GM12873 (cell line): ENCODE measurements at regions not wholly inside any gene's neighbourhood (a gene's known extent, or its start where the extent isn't known, plus 50 kb on each side); places are given as distances from the start of the nearest gene placed in this dataset.

Source experiments
- CTCF ChIP-seq: IDR thresholded peaks from 2 replicates; pipeline ENCODE4 v1.5.1; 2012; ENCODE audit warnings: low read depth, mild to moderate bottlenecking, moderate library complexity, low read length, control low read depth; ENCODE audit not compliant: insufficient read depth; ENCODE audit errors: missing control alignments

GRCh38 chr13:99677116-99677951 is 176.1 kb downstream of the TM9SF2 start:
- TF ChIP-seq CTCF = no peak

GRCh38 chr13:99671746-99672145 is 170.5 kb downstream of the TM9SF2 start:
- TF ChIP-seq CTCF = no peak

GRCh38 chr13:99666146-99666805 is 165.0 kb downstream of the TM9SF2 start:
- no peak for TF ChIP-seq CTCF

GRCh38 chr13:99665711-99666110 is 164.4 kb downstream of the TM9SF2 start:
- TF ChIP-seq CTCF = no peak

GRCh38 chr13:99663908-99664307 is 162.6 kb downstream of the TM9SF2 start:
- no peak for TF ChIP-seq CTCF

- TF ChIP-seq CTCF = no peak
These were observed 162.0 kb downstream of the TM9SF2 start for GRCh38 chr13:99663185-99663825.

- TF ChIP-seq CTCF = no peak
These were observed 161.4 kb downstream of the TM9SF2 start for GRCh38 chr13:99662678-99663077.
